SK-N-SH treated with all-trans-retinoic acid at 6 μM for 48 hours (cell line): ENCODE measurements at regions not wholly inside any gene's neighbourhood (a gene's known extent, or its start where the extent isn't known, plus 50 kb on each side); places are given as distances from the start of the nearest gene placed in this dataset.

ENCODE experiments used
- ATAC-seq: fragments of 200-7000 bp; cut with Tn5 transposase; 3 replicates; pipeline ENCODE4 v1.9.1; 2020; ENCODE audit warnings: mild to moderate bottlenecking, moderate library complexity
- ARNTL ChIP-seq: fragments of 450-650 bp; formaldehyde crosslinking; IDR thresholded peaks from 2 replicates; pipeline ENCODE4 v1.5.0; 2020; ENCODE audit warnings: low read depth, mild to moderate bottlenecking, moderate library complexity, borderline replicate concordance
- BACH2 ChIP-seq: fragments of 250-450 bp; sonication (Bioruptor Pico); IDR thresholded peaks from 2 replicates; pipeline ENCODE4 v1.9.0; 2021; ENCODE audit warnings: mild to moderate bottlenecking, borderline replicate concordance
- CREB5 ChIP-seq: fragments of 250-450 bp; sonication (Bioruptor Pico); IDR thresholded peaks from 2 replicates; pipeline ENCODE4 v1.5.1; 2020; ENCODE audit warnings: low read depth, mild to moderate bottlenecking, moderate library complexity
- CSDC2 ChIP-seq: fragments of 250-450 bp; sonication (Bioruptor Pico); IDR thresholded peaks from 2 replicates; pipeline ENCODE4 v1.5.0; 2020; ENCODE audit warnings: mild to moderate bottlenecking, moderate library complexity
- CSRNP3 ChIP-seq: fragments of 250-450 bp; sonication (Bioruptor Pico); IDR thresholded peaks from 2 replicates; pipeline ENCODE4 v1.5.1; 2021; ENCODE audit warnings: mild to moderate bottlenecking, moderate library complexity
- ESRRG ChIP-seq: fragments of 250-450 bp; sonication (Bioruptor Pico); IDR thresholded peaks from 2 replicates; pipeline ENCODE4 v1.6.1; 2021; ENCODE audit warnings: mild to moderate bottlenecking
- GLIS3 ChIP-seq: fragments of 250-450 bp; sonication (Bioruptor Pico); IDR thresholded peaks from 2 replicates; pipeline ENCODE4 v1.5.0; 2020; ENCODE audit warnings: mild to moderate bottlenecking, moderate library complexity
- ISL1 ChIP-seq: fragments of 250-450 bp; sonication (Bioruptor Pico); IDR thresholded peaks from 2 replicates; pipeline ENCODE4 v2.1.2; 2022; ENCODE audit warnings: mild to moderate bottlenecking, moderate library complexity
- OSR1 ChIP-seq: fragments of 250-450 bp; sonication (Bioruptor Pico); IDR thresholded peaks from 2 replicates; pipeline ENCODE4 v1.8.0; 2022; ENCODE audit warnings: moderate library complexity, mild to moderate bottlenecking, inconsistent platforms
- PATZ1 ChIP-seq: fragments of 250-450 bp; sonication (Bioruptor Pico); IDR thresholded peaks from 2 replicates; pipeline ENCODE4 v1.8.0; 2020; ENCODE audit warnings: mild to moderate bottlenecking, moderate library complexity, borderline replicate concordance
- POU6F1 ChIP-seq: fragments of 250-450 bp; sonication (Bioruptor Pico); IDR thresholded peaks from 2 replicates; pipeline ENCODE4 v1.8.0; 2021; ENCODE audit warnings: low read depth, mild to moderate bottlenecking, moderate library complexity, borderline replicate concordance
- PPARA ChIP-seq: fragments of 250-450 bp; sonication (Bioruptor Pico); IDR thresholded peaks from 2 replicates; pipeline ENCODE4 v1.5.0; 2020; ENCODE audit warnings: mild to moderate bottlenecking, borderline replicate concordance
- RARB ChIP-seq: fragments of 250-450 bp; sonication (Bioruptor Pico); IDR thresholded peaks from 2 replicates; pipeline ENCODE4 v1.8.0; 2021; ENCODE audit warnings: mild to moderate bottlenecking, moderate library complexity
- SNAI2 ChIP-seq: fragments of 250-450 bp; sonication (Bioruptor Pico); IDR thresholded peaks from 2 replicates; pipeline ENCODE4 v1.5.0; 2020; ENCODE audit warnings: mild to moderate bottlenecking, moderate library complexity
- TCF4 ChIP-seq: fragments of 250-450 bp; sonication (Bioruptor Pico); IDR thresholded peaks from 2 replicates; pipeline ENCODE4 v1.8.0; 2021; ENCODE audit warnings: mild to moderate bottlenecking, moderate library complexity, borderline replicate concordance
- TOX ChIP-seq: fragments of 250-450 bp; sonication (Bioruptor Pico); IDR thresholded peaks from 2 replicates; pipeline ENCODE4 v1.8.0; 2021; ENCODE audit warnings: mild to moderate bottlenecking, moderate library complexity, borderline replicate concordance
- TSHZ2 ChIP-seq: fragments of 250-450 bp; sonication (Bioruptor Pico); IDR thresholded peaks from 2 replicates; pipeline ENCODE4 v1.5.0; 2020; ENCODE audit warnings: mild to moderate bottlenecking, moderate library complexity
- ZC3H10 ChIP-seq: fragments of 250-450 bp; sonication (Bioruptor Pico); IDR thresholded peaks from 2 replicates; pipeline ENCODE4 v1.5.1; 2021; ENCODE audit warnings: mild to moderate bottlenecking, moderate library complexity
- ZFP3 ChIP-seq: fragments of 250-450 bp; sonication (Bioruptor Pico); IDR thresholded peaks from 2 replicates; pipeline ENCODE4 v1.5.0; 2020; ENCODE audit warnings: mild to moderate bottlenecking, moderate library complexity
- ZFP30 ChIP-seq: fragments of 450-650 bp; formaldehyde crosslinking; IDR thresholded peaks from 2 replicates; pipeline ENCODE4 v1.5.0; 2022; ENCODE audit warnings: mild to moderate bottlenecking, moderate library complexity
- ZNF565 ChIP-seq: fragments of 450-650 bp; formaldehyde crosslinking; conservative IDR thresholded peaks from 2 replicates; pipeline ENCODE4 v1.5.0; 2020; ENCODE audit warnings: low read depth, mild to moderate bottlenecking, moderate library complexity
- ZNF70 ChIP-seq: fragments of 450-650 bp; formaldehyde crosslinking; IDR thresholded peaks from 2 replicates; pipeline ENCODE4 v1.5.0; 2020; ENCODE audit warnings: mild to moderate bottlenecking, moderate library complexity
- ZNF8 ChIP-seq: fragments of 450-650 bp; formaldehyde crosslinking; IDR thresholded peaks from 2 replicates; pipeline ENCODE4 v1.5.0; 2020; ENCODE audit warnings: mild to moderate bottlenecking, moderate library complexity

GRCh38 chr2:66915237-66915636 is 480.3 kb downstream of the MEIS1 start:
- TF ChIP-seq ZC3H10 (CRISPR knock-in tag) (no peak), ESRRG (CRISPR knock-in tag) (no peak), TSHZ2 (no peak), OSR1 (CRISPR knock-in tag) (no peak), GLIS3 (CRISPR knock-in tag) (no peak), ZFP3 (CRISPR knock-in tag) (no peak), ARNTL (CRISPR knock-in tag) (no peak), CSDC2 (CRISPR knock-in tag) (no peak)
- no peak for ATAC-seq

- TF ChIP-seq ISL1 = no peak
- no peak for TF ChIP-seq ZFP30 (CRISPR knock-in tag)
- no peak for TF ChIP-seq TSHZ2
- no peak for TF ChIP-seq ARNTL (CRISPR knock-in tag)
- TF ChIP-seq SNAI2 (CRISPR knock-in tag) = no peak
- no peak for TF ChIP-seq ZFP3 (CRISPR knock-in tag)
- TF ChIP-seq PPARA (CRISPR knock-in tag) = no peak
- no peak for TF ChIP-seq POU6F1 (CRISPR knock-in tag)
- no peak for TF ChIP-seq ZNF8
- TF ChIP-seq ZC3H10 (CRISPR knock-in tag) = no peak
- no peak for TF ChIP-seq CSDC2 (CRISPR knock-in tag)
- TF ChIP-seq ESRRG (CRISPR knock-in tag) = no peak
- TF ChIP-seq TCF4 (CRISPR knock-in tag) = no peak
- no peak for TF ChIP-seq CREB5 (CRISPR knock-in tag)
- TF ChIP-seq RARB (CRISPR knock-in tag) = no peak
- no peak for TF ChIP-seq BACH2 (CRISPR knock-in tag)
- no peak for TF ChIP-seq ZNF70 (CRISPR knock-in tag)
- no peak for TF ChIP-seq PATZ1
- no peak for TF ChIP-seq TOX (CRISPR knock-in tag)
- TF ChIP-seq OSR1 (CRISPR knock-in tag) = no peak
- no peak for ATAC-seq
Measured at GRCh38 chr2:66919286-66919685, 477.8 kb upstream of the ETAA1 start.

GRCh38 chr2:66920415-66920814 is 476.7 kb upstream of the ETAA1 start:
- ATAC-seq = no peak
- TF ChIP-seq BACH2 (CRISPR knock-in tag) (no peak), OSR1 (CRISPR knock-in tag) (no peak), CSRNP3 (CRISPR knock-in tag) (no peak), ZNF565 (CRISPR knock-in tag) (no peak), ZNF8 (no peak), ZFP30 (CRISPR knock-in tag) (no peak), CREB5 (CRISPR knock-in tag) (no peak)
